Endothelial cell of umbilical vein (primary cell): ENCODE measurements at regions not wholly inside any gene's neighbourhood (a gene's known extent, or its start where the extent isn't known, plus 50 kb on each side); places are given as distances from the start of the nearest gene placed in this dataset.

Experiments
- BruUV-seq: library from RNA; stranded (reverse); fragments of 400-500 nt; replicated peaks from 2 replicates; lab custom pipeline; 2021; lab: Mats Ljungman, UMichigan
- CTCF ChIA-PET: fragments of 300-600, 350-600 bp; sonication (Branson Sonifier 250); formaldehyde crosslinking; loops from one replicate; lab custom pipeline; 2021; ENCODE audit warnings: antibody characterized with exemption, inconsistent platforms; lab: Charles Lee
- POLR2A ChIA-PET: fragments of 300-600, 350-600 bp; sonication (Branson Sonifier 250); formaldehyde crosslinking; loops from one replicate; lab custom pipeline; 2021; ENCODE audit warnings: antibody characterized with exemption, inconsistent platforms; lab: Charles Lee
- DNase-seq: peaks from one replicate; pipeline ENCODE4 v3.0.0-alpha.2; 2011; ENCODE audit warnings: low read depth, low spot score
- FAIRE-seq: peaks from 2 replicates; lab custom pipeline; 2011; peaks lifted over from hg19 to GRCh38; lab: Jason Lieb, UNC
- H2AFZ ChIP-seq: 2 replicates; pipeline ENCODE4 v1.6.0; 2012; ENCODE audit warnings: low read depth, low read length, control low read depth, inconsistent platforms
- H3K27ac ChIP-seq: 2 replicates; pipeline ENCODE4 v1.5.1; 2011; ENCODE audit warnings: low read depth, mild to moderate bottlenecking, control low read depth, low read length, moderate library complexity; ENCODE audit not compliant: insufficient read depth
- H3K27me3 ChIP-seq, 2 experiments: 2 replicates each; pipeline versions ENCODE4 v1.6.0 to v1.6.1; 2011; ENCODE audit warnings: low read length in 2 of 2, mixed read lengths in 1 of 2; ENCODE audit not compliant: control insufficient read depth in 2 of 2, insufficient read depth in 2 of 2
- H3K36me3 ChIP-seq, 2 experiments: 2 replicates in 1 of 2; 3 replicates in 1 of 2; pipeline ENCODE4 v1.5.1; 2011; ENCODE audit warnings: low read length in 2 of 2, mild to moderate bottlenecking in 1 of 2, moderate library complexity in 1 of 2; ENCODE audit not compliant: control insufficient read depth in 2 of 2, insufficient read depth in 2 of 2; ENCODE audit errors: extremely low read depth in 1 of 2
- H3K4me1 ChIP-seq: 3 replicates; pipeline ENCODE4 v1.5.1; 2011; ENCODE audit warnings: mild to moderate bottlenecking, low read length; ENCODE audit not compliant: control insufficient read depth, insufficient read depth; ENCODE audit errors: extremely low read depth
- H3K4me2 ChIP-seq: 2 replicates; pipeline ENCODE4 v1.6.1; 2011; ENCODE audit warnings: low read length, control low read depth, mixed read lengths; ENCODE audit not compliant: insufficient read depth
- H3K4me3 ChIP-seq, 3 experiments: fragments of 200-600 bp in 1 of 3; sonication (generic), shearing (Covaris generic) in 1 of 3; replicated peaks in 1 of 3; 2 replicates each; pipeline ENCODE4 v1.5.1; 2011 to 2016; ENCODE audit warnings: control low read depth in 3 of 3, low read length in 3 of 3, mild to moderate bottlenecking in 2 of 3, inconsistent platforms in 1 of 3, low read depth in 1 of 3, moderate library complexity in 1 of 3; ENCODE audit not compliant: insufficient read depth in 1 of 3
- H3K79me2 ChIP-seq: 2 replicates; pipeline ENCODE4 v1.6.0; 2012; ENCODE audit warnings: low read length, inconsistent platforms; ENCODE audit not compliant: control insufficient read depth, insufficient read depth
- H3K9ac ChIP-seq: replicated peaks from 2 replicates; pipeline ENCODE3; 2011; ENCODE audit warnings: low read length, control low read depth; ENCODE audit not compliant: insufficient read depth; ENCODE audit errors: extremely low read depth
- H3K9me1 ChIP-seq: replicated peaks from 3 replicates; pipeline ENCODE4 v1.6.0; 2011; ENCODE audit warnings: mild to moderate bottlenecking, low read length; ENCODE audit not compliant: control insufficient read depth, insufficient read depth; ENCODE audit errors: extremely low read depth
- H3K9me3 ChIP-seq: replicated peaks from 2 replicates; pipeline ENCODE4 v1.5.1; 2012; ENCODE audit warnings: low read length, inconsistent platforms; ENCODE audit not compliant: control insufficient read depth, insufficient read depth
- H4K20me1 ChIP-seq: replicated peaks from 2 replicates; pipeline ENCODE3; 2011; ENCODE audit warnings: mild to moderate bottlenecking, low read length; ENCODE audit not compliant: control insufficient read depth, insufficient read depth; ENCODE audit errors: extremely low read depth
- EZH2 ChIP-seq: IDR thresholded peaks from 2 replicates; pipeline ENCODE4 v1.6.1; 2012; ENCODE audit warnings: borderline replicate concordance, low read depth, mild to moderate bottlenecking, moderate library complexity, low read length, inconsistent platforms; ENCODE audit not compliant: severe bottlenecking
- FOS ChIP-seq: IDR thresholded peaks from 2 replicates; pipeline ENCODE4 v1.6.1; 2011; ENCODE audit warnings: mild to moderate bottlenecking, low read length, moderate library complexity, borderline replicate concordance; ENCODE audit not compliant: insufficient read depth
- GATA2 ChIP-seq: IDR thresholded peaks from 2 replicates; pipeline ENCODE4 v1.7.0; 2011; ENCODE audit warnings: low read depth, mild to moderate bottlenecking, moderate library complexity, mixed read lengths, low read length; ENCODE audit not compliant: insufficient read length, insufficient read depth
- JUN ChIP-seq: IDR thresholded peaks from 2 replicates; pipeline ENCODE4 v1.6.1; 2011; ENCODE audit warnings: borderline replicate concordance, low read depth; ENCODE audit not compliant: insufficient read length, insufficient read depth
- MYC ChIP-seq: IDR thresholded peaks from one replicate; pipeline ENCODE4 v1.6.1; 2011; ENCODE audit warnings: mild to moderate bottlenecking, low read depth, low read length
- POLR2A ChIP-seq: IDR thresholded peaks from 2 replicates; pipeline ENCODE4 v1.6.1; 2012; ENCODE audit warnings: low read depth, mild to moderate bottlenecking, control low read depth, low read length
- POLR2AphosphoS5 ChIP-seq: IDR thresholded peaks from 2 replicates; pipeline ENCODE4 v1.6.1; 2012; ENCODE audit warnings: low read depth, mild to moderate bottlenecking, control low read depth, low read length, moderate library complexity; ENCODE audit not compliant: insufficient read depth
- dilution Hi-C: fragments of 300-500 bp; cut with MboI; formaldehyde crosslinking; loops from one replicate; pipeline ENCODE4 v1.15.0; 2019; ENCODE audit warnings: low sequenced_read_pairs; ENCODE audit not compliant: extremely low pct_ligation_motif_present
- intact Hi-C: fragments of 100-400 bp; cut with micrococcal nuclease; formaldehyde crosslinking; loops from one replicate; pipeline ENCODE4 v1.10.0; 2022
- TF ChIP-seq, protein P1 (sequence below), 2 donors: IDR thresholded peaks; 1 replicate in 1 of 2; 2 replicates in 1 of 2; pipeline ENCODE4 v1.5.1; 2011; ENCODE audit warnings: low read length in 2 of 2, mild to moderate bottlenecking in 2 of 2, moderate library complexity in 2 of 2, control low read depth in 1 of 2, inconsistent platforms in 1 of 2, low read depth in 1 of 2; ENCODE audit not compliant: insufficient read depth in 1 of 2; ENCODE audit errors: extremely low read depth in 1 of 2
- TF ChIP-seq, protein P2 (sequence below): IDR thresholded peaks from 2 replicates; pipeline ENCODE4 v1.6.1; 2011; ENCODE audit not compliant: insufficient read depth, insufficient read length

DNA sequence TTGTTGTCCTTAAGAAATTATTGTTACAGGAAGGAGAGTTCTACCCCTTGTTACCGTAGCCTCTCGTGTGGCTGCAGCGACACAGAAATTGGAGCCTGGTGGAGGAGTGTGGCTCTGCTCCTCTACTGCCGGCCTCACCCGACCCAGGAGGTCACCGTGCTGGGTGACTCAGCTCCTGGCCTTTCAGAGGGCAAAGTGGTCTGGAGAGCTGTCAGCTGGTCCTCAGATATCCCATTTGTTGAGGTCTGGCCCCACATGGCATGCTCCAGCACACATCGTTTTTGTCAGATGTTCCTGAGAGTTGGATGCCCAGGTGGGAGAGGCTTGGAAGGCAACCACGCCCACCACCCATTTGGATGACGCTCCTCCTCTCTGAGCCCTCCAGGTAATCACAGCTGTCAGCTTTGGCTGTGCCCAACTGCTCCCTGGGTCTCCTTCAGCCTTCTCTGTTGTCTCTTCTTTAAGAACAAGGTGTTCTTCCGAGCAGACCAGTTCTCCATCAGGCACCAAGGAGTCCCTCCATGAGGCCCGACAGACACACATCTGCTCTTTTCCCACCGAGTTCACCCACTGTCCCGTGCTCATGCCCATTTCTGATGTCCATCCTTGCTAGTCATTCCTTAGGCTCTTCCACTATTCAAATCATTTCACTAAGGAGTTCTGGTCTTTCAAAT lies 80.3 kb downstream of the RAMP3 start:
- Histone ChIP-seq H3K4me3 (no peak overlapping the region), H2AFZ (no peak overlapping the region), H3K9me3 (no peaks in the 10 kb centered on the region), H3K4me2 (no peak overlapping the region), H3K27me3 (no peaks in the 10 kb centered on the region), H3K4me1 (peaks cover 16% of the 10 kb centered on the region), H4K20me1 (no peaks in the 10 kb centered on the region), H3K79me2 (no peaks in the 10 kb centered on the region), H3K9me1 (no peaks in the 10 kb centered on the region), H3K27ac (no peak overlapping the region), H3K9ac (no peak overlapping the region), H3K36me3 (no peaks in the 10 kb centered on the region)
- POLR2A ChIA-PET = no interaction called here
- no peak for TF ChIP-seq POLR2A
- TF ChIP-seq EZH2 = no peak
- no peak for TF ChIP-seq JUN
- TF ChIP-seq, protein P1, sequence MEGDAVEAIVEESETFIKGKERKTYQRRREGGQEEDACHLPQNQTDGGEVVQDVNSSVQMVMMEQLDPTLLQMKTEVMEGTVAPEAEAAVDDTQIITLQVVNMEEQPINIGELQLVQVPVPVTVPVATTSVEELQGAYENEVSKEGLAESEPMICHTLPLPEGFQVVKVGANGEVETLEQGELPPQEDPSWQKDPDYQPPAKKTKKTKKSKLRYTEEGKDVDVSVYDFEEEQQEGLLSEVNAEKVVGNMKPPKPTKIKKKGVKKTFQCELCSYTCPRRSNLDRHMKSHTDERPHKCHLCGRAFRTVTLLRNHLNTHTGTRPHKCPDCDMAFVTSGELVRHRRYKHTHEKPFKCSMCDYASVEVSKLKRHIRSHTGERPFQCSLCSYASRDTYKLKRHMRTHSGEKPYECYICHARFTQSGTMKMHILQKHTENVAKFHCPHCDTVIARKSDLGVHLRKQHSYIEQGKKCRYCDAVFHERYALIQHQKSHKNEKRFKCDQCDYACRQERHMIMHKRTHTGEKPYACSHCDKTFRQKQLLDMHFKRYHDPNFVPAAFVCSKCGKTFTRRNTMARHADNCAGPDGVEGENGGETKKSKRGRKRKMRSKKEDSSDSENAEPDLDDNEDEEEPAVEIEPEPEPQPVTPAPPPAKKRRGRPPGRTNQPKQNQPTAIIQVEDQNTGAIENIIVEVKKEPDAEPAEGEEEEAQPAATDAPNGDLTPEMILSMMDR (IDR thresholded peaks at IDR 0.05; ENCODE audit: extremely low read depth in 1 of 2, insufficient read depth in 1 of 2, low read depth in 1 of 2, low read length in 2 of 2) = no peak
- no peak for TF ChIP-seq MYC
- TF ChIP-seq POLR2AphosphoS5 = no peak
- TF ChIP-seq, protein P2, sequence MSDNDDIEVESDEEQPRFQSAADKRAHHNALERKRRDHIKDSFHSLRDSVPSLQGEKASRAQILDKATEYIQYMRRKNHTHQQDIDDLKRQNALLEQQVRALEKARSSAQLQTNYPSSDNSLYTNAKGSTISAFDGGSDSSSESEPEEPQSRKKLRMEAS = no peak
- no peak for TF ChIP-seq GATA2
- TF ChIP-seq FOS = no peak
- DNase-seq (no peak), FAIRE-seq (no peak)
- intact Hi-C loops (no loop called here), dilution Hi-C loops (no loop called here)
- no TSS peak for BruUV-seq
- CTCF ChIA-PET = interaction anchor here (1.1 to 1.5 kb wide), 2 partner anchors 9 to 23 kb away, joined by 3 to 5 read pairs; no protein-coding TSS in a partner anchor
